GM12878 (cell line): ENCODE measurements at regions not wholly inside any gene's neighbourhood (a gene's known extent, or its start where the extent isn't known, plus 50 kb on each side); places are given as distances from the start of the nearest gene placed in this dataset.

Source experiments
- ATAC-seq: fragments of 200-7000 bp; cut with Tn5 transposase; 3 replicates; pipeline ENCODE4 v1.9.1; 2020; ENCODE audit warnings: mild to moderate bottlenecking, moderate library complexity
- BruUV-seq: library from RNA; stranded (reverse); fragments of 400-500 nt; replicated peaks from 2 replicates; lab custom pipeline; 2021; lab: Mats Ljungman, UMichigan
- CTCF ChIA-PET: fragments of 300-600 bp; sonication (Branson Sonifier 250); formaldehyde crosslinking; extraction: SDS; loops from one replicate; lab custom pipeline; 2021; ENCODE audit warnings: inconsistent platforms; lab: Yijun Ruan, JAX
- POLR2A ChIA-PET: fragments of 350-600 bp; formaldehyde crosslinking; extraction: SDS; loops from one replicate; lab custom pipeline; 2021; ENCODE audit warnings: inconsistent platforms; lab: Charles Lee
- RAD21 ChIA-PET: fragments of 300-600 bp; sonication (Branson Sonifier 250); formaldehyde crosslinking; loops from one replicate; lab custom pipeline; 2023; ENCODE audit warnings: antibody characterized with exemption; ENCODE audit not compliant: unreplicated experiment; lab: Charles Lee
- SMC1A ChIA-PET: fragments of 300-600 bp; sonication (Branson Sonifier 250); formaldehyde crosslinking; loops from one replicate; lab custom pipeline; 2023; ENCODE audit not compliant: unreplicated experiment, uncharacterized antibody; lab: Charles Lee
- DNase-seq: peaks from one replicate; pipeline ENCODE4 v3.0.0-alpha.2; 2011; ENCODE audit warnings: low read depth, low spot score
- FAIRE-seq: peaks from 3 replicates; lab custom pipeline; 2011; peaks lifted over from hg19 to GRCh38; lab: Jason Lieb, UNC
- H2AFZ ChIP-seq: 2 replicates; pipeline ENCODE4 v1.6.0; 2011; ENCODE audit warnings: low read depth, low read length, control low read depth; ENCODE audit not compliant: control insufficient read depth
- H3K27ac ChIP-seq: 2 replicates; pipeline ENCODE4 v1.5.1; 2011; ENCODE audit warnings: control low read depth; ENCODE audit not compliant: control insufficient read depth, insufficient read depth
- H3K27me3 ChIP-seq, 2 experiments: replicated peaks in 1 of 2; 2 replicates each; pipeline versions ENCODE4 v1.6.0 to v1.6.1; 2011; ENCODE audit warnings: low read length in 1 of 2; ENCODE audit not compliant: control insufficient read depth in 2 of 2, insufficient read depth in 2 of 2
- H3K36me3 ChIP-seq, 2 experiments: 2 replicates each; pipeline ENCODE4 v1.5.1; 2011; ENCODE audit warnings: low read length in 1 of 2; ENCODE audit not compliant: control insufficient read depth in 2 of 2, insufficient read depth in 2 of 2
- H3K4me1 ChIP-seq: 2 replicates; pipeline ENCODE4 v1.6.1; 2011; ENCODE audit warnings: mild to moderate bottlenecking, low read length, moderate library complexity, mixed read lengths; ENCODE audit not compliant: control insufficient read depth, insufficient read depth
- H3K4me2 ChIP-seq: 2 replicates; pipeline ENCODE4 v1.6.0; 2011; ENCODE audit warnings: control low read depth; ENCODE audit not compliant: control insufficient read depth, insufficient read depth
- H3K4me3 ChIP-seq: fragments of 200-600 bp; sonication (generic); 2 replicates; pipeline ENCODE4 v1.5.1; 2016
- H3K79me2 ChIP-seq: 2 replicates; pipeline ENCODE4 v1.6.0; 2011; ENCODE audit warnings: low read length; ENCODE audit not compliant: control insufficient read depth, insufficient read depth
- H3K9ac ChIP-seq: 2 replicates; pipeline ENCODE4 v1.8.0; 2011; ENCODE audit warnings: low read length, control low read depth, mixed read lengths; ENCODE audit not compliant: control insufficient read depth, insufficient read depth
- H3K9me3 ChIP-seq: replicated peaks from 3 replicates; pipeline ENCODE4 v1.5.1; 2011; ENCODE audit warnings: mild to moderate bottlenecking, low read length; ENCODE audit not compliant: control insufficient read depth, insufficient read depth
- H4K20me1 ChIP-seq: 2 replicates; pipeline ENCODE4 v1.6.0; 2011; ENCODE audit not compliant: control insufficient read depth, insufficient read depth
- BMI1 ChIP-seq: fragments of 450-650 bp; IDR thresholded peaks from 2 replicates; pipeline ENCODE4 v1.6.1; 2016; ENCODE audit warnings: mild to moderate bottlenecking, moderate library complexity, borderline replicate concordance
- CHD1 ChIP-seq: IDR thresholded peaks from 2 replicates; pipeline ENCODE4 v1.6.1; 2012; ENCODE audit warnings: low read depth, low read length, improper control_type of control experiment
- MTA3 ChIP-seq: IDR thresholded peaks from 2 replicates; pipeline ENCODE4 v1.6.1; 2012; ENCODE audit warnings: low read length, inconsistent platforms, borderline replicate concordance
- POLR2A ChIP-seq: IDR thresholded peaks from 2 replicates; pipeline ENCODE4 v1.6.1; 2011; ENCODE audit warnings: low read depth, mild to moderate bottlenecking, low read length
- RCOR1 ChIP-seq: conservative IDR thresholded peaks from 2 replicates; pipeline ENCODE4 v1.6.1; 2012; ENCODE audit warnings: low read depth, low read length, improper control_type of control experiment
- SPI1 ChIP-seq: IDR thresholded peaks from 2 replicates; pipeline ENCODE4 v1.6.1; 2011; ENCODE audit warnings: low read depth, mild to moderate bottlenecking, low read length, moderate library complexity, borderline replicate concordance; ENCODE audit not compliant: insufficient read depth
- SRF ChIP-seq, 2 experiments: IDR thresholded peaks; 2 replicates each; pipeline ENCODE4 v1.6.1; 2011; ENCODE audit warnings: low read depth in 2 of 2, low read length in 2 of 2, mild to moderate bottlenecking in 1 of 2, moderate library complexity in 1 of 2
- STAT1 ChIP-seq: fragments of 450-650 bp; conservative IDR thresholded peaks from 2 replicates; pipeline ENCODE4 v1.6.1; 2014; ENCODE audit warnings: antibody characterized with exemption, mild to moderate bottlenecking
- STAT3 ChIP-seq: IDR thresholded peaks from 2 replicates; pipeline ENCODE4 v1.6.1; 2011; ENCODE audit warnings: low read depth, low read length, improper control_type of control experiment
- WGBS: methylation state at CpG from one replicate; pipeline ENCODE4 v1.1.6; 2016; ENCODE audit warnings: low lambda C conversion rate; ENCODE audit not compliant: insufficient replicate concordance, insufficient coverage; ENCODE audit errors: missing lambda C conversion rate; 5-methylcytosine and 5-hydroxymethylcytosine counted together
- in situ Hi-C: fragments of 300-500 bp; cut with MboI; formaldehyde crosslinking; loops from 9 replicates; pipeline ENCODE4 v1.14.3; 2018; ENCODE audit warnings: mixed read lengths
- intact Hi-C: fragments of 100-400 bp; cut with micrococcal nuclease; formaldehyde crosslinking; loops from one replicate; pipeline ENCODE4 v1.14.2; 2022; ENCODE audit not compliant: unreplicated experiment
- TF ChIP-seq, protein P1 (sequence below): IDR thresholded peaks from 2 replicates; pipeline ENCODE4 v1.6.1; 2012; ENCODE audit warnings: improper control_type of control experiment, low read depth, low read length; ENCODE audit not compliant: insufficient replicate concordance

DNA sequence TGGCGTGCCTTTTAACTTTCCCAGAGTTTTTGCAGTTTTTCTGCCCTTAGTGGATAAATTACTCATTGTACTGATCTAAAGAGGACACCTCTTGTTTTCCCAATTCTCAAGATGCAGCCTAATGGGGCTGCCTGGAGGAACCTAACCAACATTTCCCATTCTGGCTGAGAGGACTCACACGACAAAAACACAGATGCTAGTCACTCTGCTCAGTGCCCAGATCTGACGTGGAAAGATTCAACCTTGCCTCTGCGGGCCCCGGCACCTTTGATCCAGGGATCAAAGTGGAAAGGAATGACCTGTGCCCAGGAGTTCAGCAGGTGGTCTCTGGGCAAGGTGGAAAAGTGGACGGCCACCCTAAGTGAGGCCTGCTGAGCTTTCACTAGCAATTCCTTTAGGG lies 162.4 kb upstream of the FMN2 start:
- no peaks in the 10 kb centered on the region for H3K79me2 ChIP-seq
- intact Hi-C loops: no loop called here
- FAIRE-seq (no peak), DNase-seq (no peak)
- in situ Hi-C loops: no loop called here
- H3K9me3 ChIP-seq: no peaks in the 10 kb centered on the region
- H3K36me3 ChIP-seq: no peaks in the 10 kb centered on the region
- no peak overlapping the region for H3K9ac ChIP-seq
- ChIA-PET POLR2A (no interaction called here), SMC1A (no interaction called here), CTCF (no interaction called here)
- no peak overlapping the region for H3K27ac ChIP-seq
- H3K4me2 ChIP-seq: no peak overlapping the region
- H2AFZ ChIP-seq: no peak overlapping the region
- BruUV-seq: no TSS peak
- TF ChIP-seq BMI1: no peak
- no peak for TF ChIP-seq POLR2A
- TF ChIP-seq CHD1: no peak
- TF ChIP-seq STAT3: no peak
- TF ChIP-seq, all 136 proteins: peak for 0
- 34% methylated on average over 6 of the region's 6 CpGs for WGBS
- ATAC-seq: no peak
- no peaks in the 10 kb centered on the region for H4K20me1 ChIP-seq
- no peak overlapping the region for H3K4me3 ChIP-seq
- RAD21 ChIA-PET: no interaction called here
- H3K4me1 ChIP-seq: no peaks in the 10 kb centered on the region
- H3K27me3 ChIP-seq: no peaks in the 10 kb centered on the region

DNA sequence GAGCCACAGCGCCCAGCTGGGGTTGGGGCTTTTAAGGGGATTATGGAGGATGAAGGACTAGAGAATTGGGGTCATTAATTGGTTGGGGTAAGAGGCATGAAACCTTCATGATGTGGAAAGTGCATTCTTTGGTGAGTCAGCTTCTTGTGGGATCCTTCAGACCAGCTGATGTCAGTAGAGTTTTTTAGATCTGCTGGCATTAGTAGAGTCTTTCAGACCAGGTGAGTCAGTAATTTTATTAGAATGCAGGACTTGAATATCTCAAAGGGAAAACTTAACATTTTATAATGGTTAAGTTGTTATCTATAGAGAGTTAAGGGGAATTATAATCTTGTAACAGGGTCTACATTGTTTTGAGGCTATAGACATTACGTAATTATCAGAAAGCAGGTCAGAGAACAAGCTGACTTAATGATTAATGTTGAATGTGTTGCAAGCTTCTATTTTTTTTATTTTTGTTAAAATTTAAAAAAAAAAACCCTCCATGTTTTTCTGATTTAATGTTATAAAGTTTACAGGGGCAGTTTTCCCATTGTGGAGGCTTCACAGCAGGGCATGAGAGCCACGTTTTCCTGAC lies 160.9 kb upstream of the FMN2 start:
- H3K9me3 ChIP-seq: no peaks in the 10 kb centered on the region
- DNase-seq (no peak), FAIRE-seq (no peak), ATAC-seq (no peak)
- SMC1A ChIA-PET: no interaction called here
- H3K9ac ChIP-seq: no peak overlapping the region
- no peaks in the 10 kb centered on the region for H3K27me3 ChIP-seq
- H3K4me2 ChIP-seq: no peak overlapping the region
- H3K79me2 ChIP-seq: no peaks in the 10 kb centered on the region
- TF ChIP-seq, protein P1, sequence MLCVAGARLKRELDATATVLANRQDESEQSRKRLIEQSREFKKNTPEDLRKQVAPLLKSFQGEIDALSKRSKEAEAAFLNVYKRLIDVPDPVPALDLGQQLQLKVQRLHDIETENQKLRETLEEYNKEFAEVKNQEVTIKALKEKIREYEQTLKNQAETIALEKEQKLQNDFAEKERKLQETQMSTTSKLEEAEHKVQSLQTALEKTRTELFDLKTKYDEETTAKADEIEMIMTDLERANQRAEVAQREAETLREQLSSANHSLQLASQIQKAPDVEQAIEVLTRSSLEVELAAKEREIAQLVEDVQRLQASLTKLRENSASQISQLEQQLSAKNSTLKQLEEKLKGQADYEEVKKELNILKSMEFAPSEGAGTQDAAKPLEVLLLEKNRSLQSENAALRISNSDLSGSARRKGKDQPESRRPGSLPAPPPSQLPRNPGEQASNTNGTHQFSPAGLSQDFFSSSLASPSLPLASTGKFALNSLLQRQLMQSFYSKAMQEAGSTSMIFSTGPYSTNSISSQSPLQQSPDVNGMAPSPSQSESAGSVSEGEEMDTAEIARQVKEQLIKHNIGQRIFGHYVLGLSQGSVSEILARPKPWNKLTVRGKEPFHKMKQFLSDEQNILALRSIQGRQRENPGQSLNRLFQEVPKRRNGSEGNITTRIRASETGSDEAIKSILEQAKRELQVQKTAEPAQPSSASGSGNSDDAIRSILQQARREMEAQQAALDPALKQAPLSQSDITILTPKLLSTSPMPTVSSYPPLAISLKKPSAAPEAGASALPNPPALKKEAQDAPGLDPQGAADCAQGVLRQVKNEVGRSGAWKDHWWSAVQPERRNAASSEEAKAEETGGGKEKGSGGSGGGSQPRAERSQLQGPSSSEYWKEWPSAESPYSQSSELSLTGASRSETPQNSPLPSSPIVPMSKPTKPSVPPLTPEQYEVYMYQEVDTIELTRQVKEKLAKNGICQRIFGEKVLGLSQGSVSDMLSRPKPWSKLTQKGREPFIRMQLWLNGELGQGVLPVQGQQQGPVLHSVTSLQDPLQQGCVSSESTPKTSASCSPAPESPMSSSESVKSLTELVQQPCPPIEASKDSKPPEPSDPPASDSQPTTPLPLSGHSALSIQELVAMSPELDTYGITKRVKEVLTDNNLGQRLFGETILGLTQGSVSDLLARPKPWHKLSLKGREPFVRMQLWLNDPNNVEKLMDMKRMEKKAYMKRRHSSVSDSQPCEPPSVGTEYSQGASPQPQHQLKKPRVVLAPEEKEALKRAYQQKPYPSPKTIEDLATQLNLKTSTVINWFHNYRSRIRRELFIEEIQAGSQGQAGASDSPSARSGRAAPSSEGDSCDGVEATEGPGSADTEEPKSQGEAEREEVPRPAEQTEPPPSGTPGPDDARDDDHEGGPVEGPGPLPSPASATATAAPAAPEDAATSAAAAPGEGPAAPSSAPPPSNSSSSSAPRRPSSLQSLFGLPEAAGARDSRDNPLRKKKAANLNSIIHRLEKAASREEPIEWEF: no peak
- TF ChIP-seq STAT1 (no peak), SPI1 (no peak), RCOR1 (no peak), SRF (IDR thresholded peaks at IDR 0.05; ENCODE audit: low read depth in 2 of 2, low read length in 2 of 2) (no peak), MTA3 (no peak), BMI1 (no peak)
- no peaks in the 10 kb centered on the region for H4K20me1 ChIP-seq
- in situ Hi-C loops: no loop called here
- WGBS: 0% methylated on average over 3 of the region's 3 CpGs
- POLR2A ChIA-PET: no interaction called here
- no peaks in the 10 kb centered on the region for H3K4me1 ChIP-seq
- intact Hi-C loops: no loop called here
- CTCF ChIA-PET: no interaction called here
- H3K4me3 ChIP-seq: no peak overlapping the region
- RAD21 ChIA-PET: no interaction called here
- no peaks in the 10 kb centered on the region for H3K36me3 ChIP-seq
- no peak overlapping the region for H2AFZ ChIP-seq
- BruUV-seq: no TSS peak
- no peak overlapping the region for H3K27ac ChIP-seq
